Thoracic aorta (tissue), 2 donors: ENCODE measurements at regions not wholly inside any gene's neighbourhood (a gene's known extent, or its start where the extent isn't known, plus 50 kb on each side); places are given as distances from the start of the nearest gene placed in this dataset.

ENCODE experiments used
- ATAC-seq: fragments of 150-250 bp; one replicate; pipeline ENCODE4 v1.8.0; 2017; ENCODE audit warnings: low read depth; ENCODE audit not compliant: insufficient number of reproducible peaks, low FRiP score
- DNase-seq: peaks from one replicate; pipeline ENCODE4 v3.0.0-alpha.2; 2020; ENCODE audit warnings: low spot score
- H3K27ac ChIP-seq, 2 donors: fragments of 200-600 bp; sonication (generic); 1 replicate in 1 of 2; 2 replicates in 1 of 2; pipeline ENCODE4 v1.5.1; 2016; ENCODE audit warnings: mild to moderate bottlenecking in 2 of 2, moderate library complexity in 2 of 2
- H3K27me3 ChIP-seq: fragments of 200-600 bp; sonication (generic); replicated peaks from 2 replicates; pipeline ENCODE4 v1.6.0; 2016; ENCODE audit warnings: mild to moderate bottlenecking; ENCODE audit not compliant: insufficient read depth
- H3K36me3 ChIP-seq: fragments of 200-600 bp; sonication (generic); one replicate; pipeline ENCODE4 v1.5.1; 2016
- H3K4me1 ChIP-seq, 2 donors: fragments of 200-600 bp; sonication (generic); 1 replicate in 1 of 2; 2 replicates in 1 of 2; pipeline versions ENCODE4 v1.5.1 to v1.6.0; 2016; ENCODE audit warnings: low read depth in 2 of 2, mild to moderate bottlenecking in 1 of 2; ENCODE audit not compliant: control insufficient read depth in 1 of 2
- H3K4me3 ChIP-seq: fragments of 200-600 bp; sonication (generic); 2 replicates; pipeline ENCODE4 v1.5.1; 2016; ENCODE audit warnings: mild to moderate bottlenecking
- H3K9me3 ChIP-seq: fragments of 200-600 bp; sonication (generic); 2 replicates; pipeline ENCODE4 v1.5.1; 2016
- TF ChIP-seq, protein P1 (sequence below): fragments of 200-600 bp; sonication (generic); IDR thresholded peaks from one replicate; pipeline ENCODE4 v1.5.1; 2019; ENCODE audit warnings: antibody characterized with exemption

DNA sequence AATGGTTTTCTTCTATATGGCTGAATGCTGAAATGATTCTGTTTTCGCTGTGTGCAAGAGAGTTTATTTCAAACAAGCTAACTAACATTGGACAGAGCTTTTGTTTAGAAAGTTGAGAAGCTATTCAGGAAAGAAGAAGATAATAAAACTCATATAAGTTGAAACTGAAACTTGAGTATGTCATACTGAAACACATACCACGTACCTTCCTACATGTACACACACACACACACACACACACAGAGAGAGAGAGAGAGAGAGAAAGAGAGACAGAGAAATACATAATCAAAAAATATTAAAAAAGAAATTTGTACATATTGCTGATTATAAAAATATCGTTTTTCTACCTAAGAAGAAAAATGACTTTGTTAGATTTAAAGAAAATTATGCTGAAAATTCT is 561.9 kb upstream of the KCND2 start:
- no peaks in the 10 kb centered on the region for H3K27me3 ChIP-seq
- TF ChIP-seq, protein P1, sequence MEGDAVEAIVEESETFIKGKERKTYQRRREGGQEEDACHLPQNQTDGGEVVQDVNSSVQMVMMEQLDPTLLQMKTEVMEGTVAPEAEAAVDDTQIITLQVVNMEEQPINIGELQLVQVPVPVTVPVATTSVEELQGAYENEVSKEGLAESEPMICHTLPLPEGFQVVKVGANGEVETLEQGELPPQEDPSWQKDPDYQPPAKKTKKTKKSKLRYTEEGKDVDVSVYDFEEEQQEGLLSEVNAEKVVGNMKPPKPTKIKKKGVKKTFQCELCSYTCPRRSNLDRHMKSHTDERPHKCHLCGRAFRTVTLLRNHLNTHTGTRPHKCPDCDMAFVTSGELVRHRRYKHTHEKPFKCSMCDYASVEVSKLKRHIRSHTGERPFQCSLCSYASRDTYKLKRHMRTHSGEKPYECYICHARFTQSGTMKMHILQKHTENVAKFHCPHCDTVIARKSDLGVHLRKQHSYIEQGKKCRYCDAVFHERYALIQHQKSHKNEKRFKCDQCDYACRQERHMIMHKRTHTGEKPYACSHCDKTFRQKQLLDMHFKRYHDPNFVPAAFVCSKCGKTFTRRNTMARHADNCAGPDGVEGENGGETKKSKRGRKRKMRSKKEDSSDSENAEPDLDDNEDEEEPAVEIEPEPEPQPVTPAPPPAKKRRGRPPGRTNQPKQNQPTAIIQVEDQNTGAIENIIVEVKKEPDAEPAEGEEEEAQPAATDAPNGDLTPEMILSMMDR = no peak
- ATAC-seq = no peak
- no peaks in the 10 kb centered on the region for H3K9me3 ChIP-seq
- H3K4me3 ChIP-seq = no peak overlapping the region
- no peaks in the 10 kb centered on the region for H3K36me3 ChIP-seq
- no peaks in the 10 kb centered on the region for H3K4me1 ChIP-seq
- no peak overlapping the region for H3K27ac ChIP-seq
- no peak for DNase-seq

DNA sequence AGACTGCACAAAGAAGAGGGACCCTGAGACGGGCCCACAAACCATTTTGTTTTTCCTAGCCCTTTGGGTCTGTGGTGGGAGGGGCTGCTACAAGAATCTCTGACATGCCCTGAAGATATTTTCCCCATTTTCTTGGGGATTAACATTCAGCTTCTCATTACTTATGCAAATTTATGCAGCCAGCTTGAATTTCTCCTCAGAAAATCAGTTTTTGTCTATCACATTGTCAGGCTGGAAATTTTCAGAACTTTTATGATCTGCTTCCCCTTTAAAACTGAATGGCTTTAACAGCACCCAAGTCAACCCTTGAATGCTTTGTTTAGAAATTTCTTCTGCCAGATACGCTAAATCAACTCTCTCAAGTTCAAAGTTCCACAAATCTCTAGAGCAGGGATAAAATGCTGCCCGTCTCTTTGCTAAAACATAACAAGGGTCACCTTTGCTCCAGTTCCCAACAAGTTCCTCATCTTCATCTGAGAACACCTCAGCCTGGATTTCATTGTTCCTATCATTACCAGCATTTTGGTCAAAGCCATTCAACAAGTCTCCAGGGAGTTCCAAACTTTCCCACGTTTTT is 560.0 kb upstream of the KCND2 start:
- TF ChIP-seq, protein P1 = no peak

DNA sequence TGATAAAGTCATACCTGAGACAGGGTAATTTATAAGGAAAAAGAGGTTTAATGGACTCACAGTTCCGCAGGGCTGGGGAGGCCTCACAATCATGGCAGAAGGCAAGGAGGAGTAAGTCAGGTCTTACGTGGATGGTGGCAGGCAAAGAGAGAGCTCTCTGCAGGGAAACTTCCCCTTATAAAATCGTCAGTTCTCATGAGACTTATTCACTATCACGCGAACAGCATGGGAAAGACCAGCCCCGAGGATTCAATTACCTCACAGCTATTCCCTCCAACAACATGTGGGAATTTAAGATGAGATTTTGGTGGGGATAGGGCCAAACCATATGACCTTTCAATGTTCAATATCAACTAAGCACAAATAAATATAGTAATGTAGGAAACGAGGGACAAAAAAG is 559.4 kb upstream of the KCND2 start:
- Histone ChIP-seq H3K9me3 (no peaks in the 10 kb centered on the region), H3K36me3 (no peaks in the 10 kb centered on the region), H3K4me1 (no peaks in the 10 kb centered on the region), H3K27ac (no peak overlapping the region), H3K4me3 (no peak overlapping the region), H3K27me3 (no peaks in the 10 kb centered on the region)
- DNase-seq (no peak), ATAC-seq (no peak)
- TF ChIP-seq, protein P1 = no peak

More for the DNA sequence above, 560.0 kb upstream of the KCND2 start:
- no peak overlapping the region for H3K4me3 ChIP-seq
- H3K9me3 ChIP-seq = no peaks in the 10 kb centered on the region
- ATAC-seq = no peak
- H3K36me3 ChIP-seq = no peaks in the 10 kb centered on the region
- no peak for DNase-seq
- no peaks in the 10 kb centered on the region for H3K4me1 ChIP-seq
- H3K27me3 ChIP-seq = no peaks in the 10 kb centered on the region
- H3K27ac ChIP-seq = no peak overlapping the region

DNA sequence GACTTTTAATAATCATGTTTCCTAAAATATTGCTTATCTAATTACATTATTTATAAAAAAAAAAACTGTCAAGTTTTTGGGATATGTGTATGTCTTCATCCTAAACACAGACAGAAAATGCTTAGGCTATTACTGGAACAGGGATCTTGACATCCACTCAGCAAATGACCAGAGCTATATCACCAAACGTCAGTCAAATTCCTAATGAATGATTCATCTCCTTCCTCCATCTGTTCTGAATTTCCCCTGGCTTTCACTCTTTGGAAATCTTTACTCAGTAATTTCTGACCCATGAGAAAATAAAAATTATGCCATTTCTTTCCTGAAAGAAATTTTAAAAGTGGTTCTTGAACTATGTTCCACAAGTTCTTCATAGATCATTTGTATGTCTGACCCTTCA is 552.4 kb upstream of the KCND2 start:
- Histone ChIP-seq H3K36me3 (no peaks in the 10 kb centered on the region), H3K27ac (no peak overlapping the region), H3K4me3 (no peak overlapping the region), H3K4me1 (no peaks in the 10 kb centered on the region), H3K27me3 (no peaks in the 10 kb centered on the region), H3K9me3 (no peaks in the 10 kb centered on the region)
- TF ChIP-seq, protein P1 = no peak
- DNase-seq (no peak), ATAC-seq (no peak)

DNA sequence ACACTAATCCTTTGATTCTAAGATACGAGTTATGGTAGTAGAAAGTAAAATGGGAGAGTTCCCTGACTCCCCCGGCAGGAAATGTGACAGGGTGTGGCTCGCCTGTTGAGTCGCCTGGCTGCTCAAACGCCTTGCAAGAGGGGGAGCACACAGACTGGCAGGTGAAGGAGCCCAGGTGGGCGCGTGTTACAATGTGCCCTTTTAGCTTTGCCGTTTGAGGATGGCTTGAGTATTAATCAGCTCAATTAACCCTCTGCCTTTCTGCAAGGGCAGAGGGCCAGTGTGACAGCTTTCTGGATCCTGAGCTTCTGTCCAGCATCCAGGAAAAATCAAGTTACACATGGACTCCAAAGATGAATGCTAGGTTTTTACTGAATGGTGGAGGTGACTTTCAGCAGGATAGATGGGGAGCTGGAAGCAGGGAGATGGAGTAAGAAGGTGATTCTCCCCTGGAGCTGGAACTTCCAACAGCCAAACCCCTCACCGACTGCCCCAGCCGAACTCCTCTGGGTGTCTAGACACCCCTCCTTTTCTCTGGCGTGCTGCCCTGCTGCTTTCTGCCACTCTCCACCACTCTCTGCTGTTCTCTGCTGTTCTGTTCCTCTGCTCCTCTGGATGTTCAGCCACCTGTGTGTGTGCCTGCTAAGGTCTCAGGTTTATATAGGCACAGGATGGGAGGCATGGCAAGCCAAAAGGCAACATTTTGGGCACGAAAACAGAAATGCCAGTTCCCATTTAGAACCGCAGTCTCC is 548.8 kb upstream of the KCND2 start:
- H3K9me3 ChIP-seq = no peaks in the 10 kb centered on the region
- H3K27me3 ChIP-seq = no peaks in the 10 kb centered on the region
- H3K36me3 ChIP-seq = no peaks in the 10 kb centered on the region
- DNase-seq (no peak), ATAC-seq (no peak)
- no peaks in the 10 kb centered on the region for H3K4me1 ChIP-seq
- no peak overlapping the region for H3K27ac ChIP-seq
- TF ChIP-seq, protein P1 = no peak
- no peak overlapping the region for H3K4me3 ChIP-seq
